ENCODE measurements at regions not wholly inside any gene's neighbourhood (a gene's known extent, or its start where the extent isn't known, plus 50 kb on each side); places are given as distances from the start of the nearest gene placed in this dataset.

GRCh38 chr2:128557831-128558241 lies 239.2 kb upstream of the HS6ST1 start (continued):
- TF ChIP-seq, protein P1, sequence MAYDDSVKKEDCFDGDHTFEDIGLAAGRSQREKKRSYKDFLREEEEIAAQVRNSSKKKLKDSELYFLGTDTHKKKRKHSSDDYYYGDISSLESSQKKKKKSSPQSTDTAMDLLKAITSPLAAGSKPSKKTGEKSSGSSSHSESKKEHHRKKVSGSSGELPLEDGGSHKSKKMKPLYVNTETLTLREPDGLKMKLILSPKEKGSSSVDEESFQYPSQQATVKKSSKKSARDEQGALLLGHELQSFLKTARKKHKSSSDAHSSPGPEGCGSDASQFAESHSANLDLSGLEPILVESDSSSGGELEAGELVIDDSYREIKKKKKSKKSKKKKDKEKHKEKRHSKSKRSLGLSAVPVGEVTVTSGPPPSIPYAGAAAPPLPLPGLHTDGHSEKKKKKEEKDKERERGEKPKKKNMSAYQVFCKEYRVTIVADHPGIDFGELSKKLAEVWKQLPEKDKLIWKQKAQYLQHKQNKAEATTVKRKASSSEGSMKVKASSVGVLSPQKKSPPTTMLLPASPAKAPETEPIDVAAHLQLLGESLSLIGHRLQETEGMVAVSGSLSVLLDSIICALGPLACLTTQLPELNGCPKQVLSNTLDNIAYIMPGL (CRISPR knock-in tag; IDR thresholded peaks at IDR 0.05): no peak
- TF ChIP-seq ZNF423 (CRISPR knock-in tag; IDR thresholded peaks at IDR 0.05): no peak
- no peak for TF ChIP-seq ZNF416 (CRISPR knock-in tag; IDR thresholded peaks at IDR 0.05)
- TF ChIP-seq MYBL2 (CRISPR knock-in tag; IDR thresholded peaks at IDR 0.05): no peak
- no peak for TF ChIP-seq ZNF219 (CRISPR knock-in tag; IDR thresholded peaks at IDR 0.05; ENCODE audit: borderline replicate concordance)
- no peak for TF ChIP-seq ETV6 (CRISPR knock-in tag; IDR thresholded peaks at IDR 0.05)
- no peak for TF ChIP-seq SMAD4 (CRISPR knock-in tag; IDR thresholded peaks at IDR 0.05)

GRCh38 chr2:128558441-128558840 lies 239.8 kb upstream of the HS6ST1 start:
- Mint-ChIP-seq H3K4me3 (no peak overlapping the region), H3K27me3 (ENCODE audit: low read depth) (no peaks in the 10 kb centered on the region; the same call in 1 of the 2 replicates), H3K9me3 (peaks cover 5% of the 10 kb centered on the region), H3K27ac (no peak overlapping the region), H3K4me1 (peaks cover 5% of the 10 kb centered on the region; the same call in 1 of the 2 replicates), H3K36me3 (no peaks in the 10 kb centered on the region)
- CTCF ChIA-PET: no interaction called here
- ATAC-seq (no peak), DNase-seq (ENCODE audit: low spot score) (no peak)
- POLR2A ChIA-PET: no interaction called here
- TF ChIP-seq SMAD3 (CRISPR knock-in tag; IDR thresholded peaks at IDR 0.05; ENCODE audit: borderline replicate concordance) (no peak), NFE2L1 (CRISPR knock-in tag; IDR thresholded peaks at IDR 0.05) (no peak), FOXJ3 (CRISPR knock-in tag; IDR thresholded peaks at IDR 0.05; ENCODE audit: borderline replicate concordance) (no peak), AFF4 (CRISPR knock-in tag; IDR thresholded peaks at IDR 0.05; ENCODE audit: borderline replicate concordance) (no peak), TEAD4 (CRISPR knock-in tag; IDR thresholded peaks at IDR 0.05) (no peak), KAT7 (CRISPR knock-in tag; IDR thresholded peaks at IDR 0.05; ENCODE audit: borderline replicate concordance) (no peak), EMX1 (CRISPR knock-in tag; IDR thresholded peaks at IDR 0.05) (no peak), ZBTB21 (CRISPR knock-in tag; IDR thresholded peaks at IDR 0.05; ENCODE audit: borderline replicate concordance) (no peak)
- TF ChIP-seq, protein P2, sequence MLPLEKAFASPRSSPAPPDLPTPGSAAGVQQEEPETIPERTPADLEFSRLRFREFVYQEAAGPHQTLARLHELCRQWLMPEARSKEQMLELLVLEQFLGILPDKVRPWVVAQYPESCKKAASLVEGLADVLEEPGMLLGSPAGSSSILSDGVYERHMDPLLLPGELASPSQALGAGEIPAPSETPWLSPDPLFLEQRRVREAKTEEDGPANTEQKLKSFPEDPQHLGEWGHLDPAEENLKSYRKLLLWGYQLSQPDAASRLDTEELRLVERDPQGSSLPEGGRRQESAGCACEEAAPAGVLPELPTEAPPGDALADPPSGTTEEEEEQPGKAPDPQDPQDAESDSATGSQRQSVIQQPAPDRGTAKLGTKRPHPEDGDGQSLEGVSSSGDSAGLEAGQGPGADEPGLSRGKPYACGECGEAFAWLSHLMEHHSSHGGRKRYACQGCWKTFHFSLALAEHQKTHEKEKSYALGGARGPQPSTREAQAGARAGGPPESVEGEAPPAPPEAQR (CRISPR knock-in tag; IDR thresholded peaks at IDR 0.05): no peak
- TF ChIP-seq, protein P3, sequence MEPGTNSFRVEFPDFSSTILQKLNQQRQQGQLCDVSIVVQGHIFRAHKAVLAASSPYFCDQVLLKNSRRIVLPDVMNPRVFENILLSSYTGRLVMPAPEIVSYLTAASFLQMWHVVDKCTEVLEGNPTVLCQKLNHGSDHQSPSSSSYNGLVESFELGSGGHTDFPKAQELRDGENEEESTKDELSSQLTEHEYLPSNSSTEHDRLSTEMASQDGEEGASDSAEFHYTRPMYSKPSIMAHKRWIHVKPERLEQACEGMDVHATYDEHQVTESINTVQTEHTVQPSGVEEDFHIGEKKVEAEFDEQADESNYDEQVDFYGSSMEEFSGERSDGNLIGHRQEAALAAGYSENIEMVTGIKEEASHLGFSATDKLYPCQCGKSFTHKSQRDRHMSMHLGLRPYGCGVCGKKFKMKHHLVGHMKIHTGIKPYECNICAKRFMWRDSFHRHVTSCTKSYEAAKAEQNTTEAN (CRISPR knock-in tag; IDR thresholded peaks at IDR 0.05): no peak
